Mucosa of descending colon (tissue), 3 donors: ENCODE measurements at regions not wholly inside any gene's neighbourhood (a gene's known extent, or its start where the extent isn't known, plus 50 kb on each side); places are given as distances from the start of the nearest gene placed in this dataset.

ENCODE experiments used
- ATAC-seq: fragments of 200-7000 bp; cut with Tn5 transposase; one replicate; pipeline ENCODE4 v1.9.1; 2020; ENCODE audit warnings: mild to moderate bottlenecking, moderate library complexity
- DNase-seq, 3 donors: peaks; one replicate each; pipeline ENCODE4 v3.0.0-alpha.2; 2020
- H3K36me3 ChIP-seq: fragments of 200-600 bp; one replicate; pipeline ENCODE4 v1.8.0; 2021; ENCODE audit warnings: low read depth, mild to moderate bottlenecking
- H3K4me1 ChIP-seq: fragments of 200-600 bp; one replicate; pipeline ENCODE4 v1.8.0; 2021; ENCODE audit warnings: low read depth, mild to moderate bottlenecking
- H3K4me3 ChIP-seq: fragments of 200-600 bp; one replicate; pipeline ENCODE4 v1.8.0; 2021; ENCODE audit warnings: mild to moderate bottlenecking
- H3K9me3 ChIP-seq: fragments of 200-600 bp; one replicate; pipeline ENCODE4 v1.8.0; 2021; ENCODE audit warnings: mild to moderate bottlenecking
- intact Hi-C, 2 donors: fragments of 100-400 bp; cut with DNase I in 1 of 2; cut with micrococcal nuclease in 1 of 2; formaldehyde crosslinking; loops; one replicate each; pipeline versions ENCODE4 v1.11.0 to v1.11.1; 2022; cut with DNase I, micrococcal nuclease
- TF ChIP-seq, protein P1 (sequence below): fragments of 200-600 bp; IDR thresholded peaks from one replicate; pipeline ENCODE4 v1.8.0; 2022; ENCODE audit warnings: antibody characterized with exemption, mild to moderate bottlenecking
- donor health status: DM: no; HTN: no; CAD: no; lungs with moderate emphysema.
- donor health status: DM: no; HTN: no; CAD: no.
- donor health status: DM: no; HTN: yes; CAD: no.

DNA sequence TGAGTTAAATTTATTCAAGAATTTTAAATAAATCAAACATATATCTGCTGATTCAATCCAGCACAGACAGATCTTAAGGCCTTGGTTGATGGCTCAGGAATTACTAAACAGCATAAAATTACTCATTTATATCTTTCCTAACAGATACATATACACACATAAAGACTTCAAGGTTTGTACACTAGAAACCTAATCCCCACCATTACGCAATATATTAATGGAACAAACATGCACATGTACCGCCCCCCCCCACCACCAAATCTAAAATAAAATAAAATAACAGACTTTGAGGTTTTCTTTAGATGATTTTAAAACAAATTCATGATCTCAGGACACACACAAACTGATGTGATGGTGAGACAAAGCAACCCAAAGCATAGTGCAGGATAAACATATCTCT, 333.9 kb upstream of the DDX53 start:
- intact Hi-C loops: no loop called here
- Histone ChIP-seq H3K4me1 (no peaks in the 10 kb centered on the region), H3K36me3 (no peaks in the 10 kb centered on the region), H3K4me3 (no peak overlapping the region), H3K9me3 (no peaks in the 10 kb centered on the region)
- DNase-seq (no peak), ATAC-seq (no peak)
- TF ChIP-seq, protein P1, sequence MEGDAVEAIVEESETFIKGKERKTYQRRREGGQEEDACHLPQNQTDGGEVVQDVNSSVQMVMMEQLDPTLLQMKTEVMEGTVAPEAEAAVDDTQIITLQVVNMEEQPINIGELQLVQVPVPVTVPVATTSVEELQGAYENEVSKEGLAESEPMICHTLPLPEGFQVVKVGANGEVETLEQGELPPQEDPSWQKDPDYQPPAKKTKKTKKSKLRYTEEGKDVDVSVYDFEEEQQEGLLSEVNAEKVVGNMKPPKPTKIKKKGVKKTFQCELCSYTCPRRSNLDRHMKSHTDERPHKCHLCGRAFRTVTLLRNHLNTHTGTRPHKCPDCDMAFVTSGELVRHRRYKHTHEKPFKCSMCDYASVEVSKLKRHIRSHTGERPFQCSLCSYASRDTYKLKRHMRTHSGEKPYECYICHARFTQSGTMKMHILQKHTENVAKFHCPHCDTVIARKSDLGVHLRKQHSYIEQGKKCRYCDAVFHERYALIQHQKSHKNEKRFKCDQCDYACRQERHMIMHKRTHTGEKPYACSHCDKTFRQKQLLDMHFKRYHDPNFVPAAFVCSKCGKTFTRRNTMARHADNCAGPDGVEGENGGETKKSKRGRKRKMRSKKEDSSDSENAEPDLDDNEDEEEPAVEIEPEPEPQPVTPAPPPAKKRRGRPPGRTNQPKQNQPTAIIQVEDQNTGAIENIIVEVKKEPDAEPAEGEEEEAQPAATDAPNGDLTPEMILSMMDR: no peak

DNA sequence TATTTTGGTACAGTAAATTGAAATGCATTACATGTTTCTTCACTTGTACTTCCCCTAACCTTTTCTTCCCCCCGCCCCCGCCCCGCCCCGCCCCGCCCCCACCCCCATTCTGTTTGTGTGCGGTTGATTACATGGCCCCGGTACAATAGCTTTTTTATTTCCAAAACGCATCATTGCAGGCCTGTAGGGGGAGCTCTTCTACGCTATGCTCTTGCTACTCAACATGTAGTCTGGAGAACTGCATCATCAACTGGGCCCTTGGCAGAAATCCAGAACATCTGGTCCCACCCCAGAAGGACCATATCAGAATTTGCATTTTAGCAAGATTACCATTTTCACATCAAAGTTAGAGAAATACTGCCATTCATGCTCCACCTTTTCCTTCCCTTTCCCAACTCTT, 333.3 kb upstream of the DDX53 start:
- Histone ChIP-seq H3K4me3 (no peak overlapping the region), H3K9me3 (no peaks in the 10 kb centered on the region), H3K4me1 (no peaks in the 10 kb centered on the region), H3K36me3 (no peaks in the 10 kb centered on the region)
- ATAC-seq (no peak), DNase-seq (peak in 1 of 3 donors; percentile 3)
- intact Hi-C loops: no loop called here
- TF ChIP-seq, protein P1: no peak

DNA sequence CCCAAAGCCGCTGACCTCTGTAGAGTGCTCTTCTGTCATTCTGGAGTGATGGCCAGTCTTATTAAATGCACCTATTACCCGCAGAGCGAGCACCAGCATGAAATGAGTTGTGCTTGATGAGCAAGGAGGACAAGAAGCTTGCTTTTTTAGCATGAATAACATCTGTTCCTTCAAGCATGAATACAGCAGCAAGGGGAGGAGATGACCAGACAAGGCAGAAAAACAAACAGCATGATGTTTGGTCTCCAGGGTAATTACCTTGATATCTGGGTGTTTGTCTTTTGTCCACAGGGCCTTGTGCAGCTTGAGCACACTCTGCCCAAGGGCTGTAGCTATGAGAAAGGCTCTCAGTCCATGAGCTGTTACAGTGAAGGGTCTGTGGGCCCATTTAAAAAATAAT, 324.8 kb upstream of the DDX53 start:
- Histone ChIP-seq H3K4me3 (no peak overlapping the region), H3K36me3 (no peaks in the 10 kb centered on the region), H3K9me3 (no peaks in the 10 kb centered on the region), H3K4me1 (no peaks in the 10 kb centered on the region)
- ATAC-seq (no peak), DNase-seq (no peak)
- intact Hi-C loops: no loop called here
- TF ChIP-seq, protein P1: no peak

DNA sequence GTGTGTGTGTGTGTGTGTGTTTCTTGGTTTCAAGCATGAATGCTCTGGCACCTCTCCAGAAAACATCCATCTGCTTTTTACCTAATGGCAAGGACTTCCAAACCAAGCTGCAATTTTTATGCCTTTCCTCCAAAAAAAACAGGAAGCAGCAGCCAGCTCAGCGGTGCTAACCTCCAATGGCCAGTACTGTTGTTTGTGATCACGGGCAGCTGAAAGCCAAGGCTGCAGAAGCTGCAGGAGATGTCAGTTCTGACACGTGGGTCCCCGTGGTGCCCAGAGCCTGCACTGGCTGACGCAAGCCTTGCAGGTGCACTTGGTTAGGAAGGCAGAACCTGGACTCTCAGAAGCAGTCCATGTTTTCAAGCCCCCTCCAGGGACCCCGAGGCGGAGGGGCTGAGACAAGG, 313.6 kb upstream of the DDX53 start:
- no peaks in the 10 kb centered on the region for H3K36me3 ChIP-seq
- H3K4me3 ChIP-seq: no peak overlapping the region
- ATAC-seq: no peak
- no peaks in the 10 kb centered on the region for H3K9me3 ChIP-seq
- no peak for DNase-seq
- intact Hi-C loops: no loop called here
- TF ChIP-seq, protein P1: no peak
- H3K4me1 ChIP-seq: no peaks in the 10 kb centered on the region

DNA sequence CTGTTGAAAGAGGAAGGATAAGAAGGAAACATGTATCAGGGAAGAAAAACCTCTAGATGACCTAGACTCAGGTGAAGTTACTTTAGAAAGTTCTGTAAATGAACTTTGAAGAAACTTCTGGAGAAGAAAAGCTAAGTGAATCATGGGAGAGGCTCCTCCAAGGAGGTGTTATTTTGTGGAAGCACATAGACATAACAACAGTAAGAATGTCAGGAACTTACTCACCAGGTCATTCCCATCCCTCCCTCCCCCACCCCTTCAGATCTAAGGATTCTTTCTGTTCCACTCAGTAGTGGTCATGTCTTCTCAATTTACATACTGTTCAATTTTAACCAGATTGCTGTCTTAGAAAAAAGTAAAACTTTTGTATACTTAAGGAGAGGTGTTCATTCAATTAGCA, 310.5 kb upstream of the DDX53 start:
- intact Hi-C loops: no loop called here
- TF ChIP-seq, protein P1: no peak
- DNase-seq (no peak), ATAC-seq (no peak)
- Histone ChIP-seq H3K9me3 (no peaks in the 10 kb centered on the region), H3K36me3 (no peaks in the 10 kb centered on the region), H3K4me3 (no peak overlapping the region), H3K4me1 (no peaks in the 10 kb centered on the region)

DNA sequence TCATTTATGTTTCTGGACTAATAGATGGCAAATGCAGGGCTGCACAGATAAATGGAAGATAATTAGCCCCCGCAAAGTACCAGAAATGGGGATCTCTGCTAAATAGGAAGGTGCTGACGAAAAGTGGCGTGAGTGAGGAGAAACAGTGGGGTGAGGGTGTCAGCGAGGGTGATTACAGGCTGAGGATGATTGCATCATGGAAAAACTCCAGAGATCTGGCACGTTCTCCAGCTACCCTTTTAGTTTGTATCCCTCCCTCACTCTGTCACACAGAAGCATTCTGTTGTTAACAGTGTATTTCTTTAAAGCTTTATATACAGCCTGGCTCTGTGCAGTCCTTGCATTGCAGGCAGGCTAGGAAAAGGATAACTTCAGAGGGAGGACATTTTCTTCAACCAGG, 309.6 kb upstream of the DDX53 start:
- Histone ChIP-seq H3K4me3 (no peak overlapping the region), H3K9me3 (no peaks in the 10 kb centered on the region), H3K4me1 (no peaks in the 10 kb centered on the region), H3K36me3 (no peaks in the 10 kb centered on the region)
- TF ChIP-seq, protein P1: no peak
- DNase-seq (no peak), ATAC-seq (no peak)
- intact Hi-C loops: no loop called here
